ENCODE measurements at regions not wholly inside any gene's neighbourhood (a gene's known extent, or its start where the extent isn't known, plus 50 kb on each side); places are given as distances from the start of the nearest gene placed in this dataset.
"Not testable (repeated sequence)": the region's sequence is repeated elsewhere in the genome, so short reads cannot be mapped to it uniquely, and the experiment has no call there.

- H3K27me3 ChIP-seq; H3K4me1 ChIP-seq; H3K27ac ChIP-seq; intact Hi-C loops (cut with DNase I; ENCODE audit: low total_unique reads); H3K36me3 ChIP-seq; DNase-seq (ENCODE audit: low spot score in 2 of 2); H3K9me3 ChIP-seq; H3K4me3 ChIP-seq: not testable (repeated sequence)
These were observed 102.3 kb downstream of the ZNF267 start for GRCh38 chr16:31975826-31976419.

- DNase-seq (ENCODE audit: low spot score in 2 of 2); H3K9me3 ChIP-seq; H3K36me3 ChIP-seq; H3K4me1 ChIP-seq; H3K27me3 ChIP-seq; H3K4me3 ChIP-seq; intact Hi-C loops (cut with DNase I; ENCODE audit: low total_unique reads); H3K27ac ChIP-seq: not testable (repeated sequence)
These were observed 104.9 kb downstream of the ZNF267 start for GRCh38 chr16:31978463-31978862.

GRCh38 chr16:31981739-31982138, 108.1 kb downstream of the ZNF267 start:
- intact Hi-C loops (cut with DNase I; ENCODE audit: low total_unique reads); H3K36me3 ChIP-seq; DNase-seq (ENCODE audit: low spot score in 2 of 2): not testable (repeated sequence)

GRCh38 chr16:31982986-31983385, 109.4 kb downstream of the ZNF267 start:
- intact Hi-C loops (cut with DNase I; ENCODE audit: low total_unique reads); H3K9me3 ChIP-seq; H3K4me1 ChIP-seq; H3K27me3 ChIP-seq; H3K36me3 ChIP-seq; DNase-seq (ENCODE audit: low spot score in 2 of 2); H3K4me3 ChIP-seq; H3K27ac ChIP-seq: not testable (repeated sequence)

More at GRCh38 chr16:31981739-31982138, 108.1 kb downstream of the ZNF267 start:
- H3K4me3 ChIP-seq, H3K4me1 ChIP-seq, H3K9me3 ChIP-seq, H3K27ac ChIP-seq, H3K27me3 ChIP-seq: not testable (repeated sequence)

GRCh38 chr16:31983666-31984065, 110.1 kb downstream of the ZNF267 start:
- H3K36me3 ChIP-seq; H3K4me1 ChIP-seq; H3K27me3 ChIP-seq; H3K4me3 ChIP-seq; H3K27ac ChIP-seq; H3K9me3 ChIP-seq; DNase-seq (ENCODE audit: low spot score in 2 of 2); intact Hi-C loops (cut with DNase I; ENCODE audit: low total_unique reads): not testable (repeated sequence)

- H3K4me1 ChIP-seq; H3K4me3 ChIP-seq; H3K36me3 ChIP-seq; H3K27me3 ChIP-seq; H3K9me3 ChIP-seq; intact Hi-C loops (cut with DNase I; ENCODE audit: low total_unique reads); H3K27ac ChIP-seq; DNase-seq (ENCODE audit: low spot score in 2 of 2): not testable (repeated sequence)
These were observed 113.3 kb downstream of the ZNF267 start for GRCh38 chr16:31986895-31987294.

- H3K36me3 ChIP-seq; H3K27ac ChIP-seq; H3K9me3 ChIP-seq; H3K27me3 ChIP-seq; intact Hi-C loops (cut with DNase I; ENCODE audit: low total_unique reads); H3K4me3 ChIP-seq; H3K4me1 ChIP-seq; DNase-seq (ENCODE audit: low spot score in 2 of 2): not testable (repeated sequence)
These were observed 115.3 kb downstream of the ZNF267 start for GRCh38 chr16:31988595-31989581.

- H3K9me3 ChIP-seq; intact Hi-C loops (cut with DNase I; ENCODE audit: low total_unique reads); H3K27me3 ChIP-seq; H3K4me1 ChIP-seq; H3K36me3 ChIP-seq; H3K27ac ChIP-seq; DNase-seq (ENCODE audit: low spot score in 2 of 2); H3K4me3 ChIP-seq: not testable (repeated sequence)
These were observed 116.7 kb downstream of the ZNF267 start for GRCh38 chr16:31990261-31990660.

- H3K9me3 ChIP-seq; intact Hi-C loops (cut with DNase I; ENCODE audit: low total_unique reads); H3K4me1 ChIP-seq; H3K4me3 ChIP-seq; DNase-seq (ENCODE audit: low spot score in 2 of 2); H3K27ac ChIP-seq; H3K27me3 ChIP-seq; H3K36me3 ChIP-seq: not testable (repeated sequence)
These were observed 117.4 kb downstream of the ZNF267 start for GRCh38 chr16:31990980-31991379.

- intact Hi-C loops (cut with DNase I; ENCODE audit: low total_unique reads); H3K27me3 ChIP-seq; H3K4me1 ChIP-seq; H3K4me3 ChIP-seq; DNase-seq (ENCODE audit: low spot score in 2 of 2); H3K9me3 ChIP-seq; H3K27ac ChIP-seq; H3K36me3 ChIP-seq: not testable (repeated sequence)
These were observed 122.7 kb downstream of the ZNF267 start for GRCh38 chr16:31996325-31996724.

GRCh38 chr16:32002496-32002895, 128.9 kb downstream of the ZNF267 start:
- DNase-seq (ENCODE audit: low spot score in 2 of 2); intact Hi-C loops (cut with DNase I; ENCODE audit: low total_unique reads); H3K4me3 ChIP-seq; H3K36me3 ChIP-seq; H3K27ac ChIP-seq; H3K4me1 ChIP-seq; H3K27me3 ChIP-seq; H3K9me3 ChIP-seq: not testable (repeated sequence)

GRCh38 chr16:32003819-32004218, 130.2 kb downstream of the ZNF267 start:
- intact Hi-C loops (cut with DNase I; ENCODE audit: low total_unique reads); H3K27ac ChIP-seq: not testable (repeated sequence)

GRCh38 chr16:32038783-32039496, 165.3 kb downstream of the ZNF267 start:
- intact Hi-C loops (cut with DNase I; ENCODE audit: low total_unique reads); H3K27me3 ChIP-seq; H3K4me1 ChIP-seq; DNase-seq (ENCODE audit: low spot score in 2 of 2); H3K9me3 ChIP-seq; H3K36me3 ChIP-seq; H3K4me3 ChIP-seq; H3K27ac ChIP-seq: not testable (repeated sequence)

More at GRCh38 chr16:32003819-32004218, 130.2 kb downstream of the ZNF267 start:
- not testable (repeated sequence) for H3K4me3 ChIP-seq; H3K4me1 ChIP-seq; H3K9me3 ChIP-seq; DNase-seq (ENCODE audit: low spot score in 2 of 2); H3K36me3 ChIP-seq; H3K27me3 ChIP-seq

Measured in breast epithelium (tissue), 4 donors.